GM12878 (cell line): ENCODE measurements at regions not wholly inside any gene's neighbourhood (a gene's known extent, or its start where the extent isn't known, plus 50 kb on each side); places are given as distances from the start of the nearest gene placed in this dataset.

ENCODE experiments used
- BCL11A ChIP-seq: IDR thresholded peaks from 2 replicates; pipeline ENCODE4 v1.6.1; 2011; ENCODE audit warnings: low read depth, low read length
- BHLHE40 ChIP-seq, 2 experiments: fragments of 450-650 bp in 1 of 2; IDR thresholded peaks; 2 replicates each; pipeline ENCODE4 v1.6.1; 2011 to 2017; ENCODE audit warnings: low read depth in 2 of 2, borderline replicate concordance in 1 of 2, improper control_type of control experiment in 1 of 2, low read length in 1 of 2, mild to moderate bottlenecking in 1 of 2
- EP300 ChIP-seq, 2 experiments: fragments of 150-350 bp in 1 of 2; IDR thresholded peaks; 2 replicates each; pipeline ENCODE4 v1.6.1; 2011 to 2012; ENCODE audit warnings: low read depth in 2 of 2, low read length in 2 of 2, borderline replicate concordance in 1 of 2, improper control_type of control experiment in 1 of 2, inconsistent platforms in 1 of 2; ENCODE audit not compliant: control insufficient read depth in 1 of 2
- EZH2 ChIP-seq: IDR thresholded peaks from 2 replicates; pipeline ENCODE4 v1.6.1; 2012; ENCODE audit warnings: low read depth, mild to moderate bottlenecking, control low read depth, inconsistent platforms, low read length, borderline replicate concordance; ENCODE audit not compliant: control insufficient read depth
- GABPA ChIP-seq: IDR thresholded peaks from 2 replicates; pipeline ENCODE4 v1.6.1; 2014; ENCODE audit warnings: antibody characterized with exemption, low read depth, mild to moderate bottlenecking, inconsistent platforms
- GATAD2B ChIP-seq: fragments of 450-650 bp; conservative IDR thresholded peaks from 2 replicates; pipeline ENCODE4 v1.6.1; 2017; ENCODE audit warnings: low read depth, mild to moderate bottlenecking, moderate library complexity
- POLR2A ChIP-seq: IDR thresholded peaks from 2 replicates; pipeline ENCODE4 v1.6.1; 2011; ENCODE audit warnings: low read depth, mild to moderate bottlenecking, low read length
- POLR2AphosphoS5 ChIP-seq: IDR thresholded peaks from 2 replicates; pipeline ENCODE4 v1.6.1; 2011; ENCODE audit warnings: mild to moderate bottlenecking, low read length, inconsistent platforms
- RAD21 ChIP-seq: IDR thresholded peaks from 2 replicates; pipeline ENCODE4 v1.6.1; 2011; ENCODE audit warnings: mild to moderate bottlenecking, low read depth, low read length, moderate library complexity; ENCODE audit not compliant: insufficient read depth
- SMAD5 ChIP-seq: IDR thresholded peaks from 2 replicates; pipeline ENCODE4 v1.6.1; 2016; ENCODE audit warnings: antibody characterized with exemption, low read depth
- SREBF2 ChIP-seq: IDR thresholded peaks from 2 replicates; pipeline ENCODE4 v1.6.1; 2012; ENCODE audit warnings: mild to moderate bottlenecking, low read length
- TF ChIP-seq, protein P1 (sequence below), 3 experiments: IDR thresholded peaks in 2 of 3; conservative IDR thresholded peaks in 1 of 3; 2 replicates each; pipeline ENCODE4 v1.5.1; 2011; ENCODE audit warnings: low read depth in 3 of 3, low read length in 3 of 3, mild to moderate bottlenecking in 3 of 3, control low read depth in 2 of 3, moderate library complexity in 2 of 3, inconsistent platforms in 1 of 3, mixed read lengths in 1 of 3; ENCODE audit not compliant: control insufficient read depth in 2 of 3, insufficient read depth in 1 of 3; ENCODE audit errors: extremely low read depth in 1 of 3

DNA sequence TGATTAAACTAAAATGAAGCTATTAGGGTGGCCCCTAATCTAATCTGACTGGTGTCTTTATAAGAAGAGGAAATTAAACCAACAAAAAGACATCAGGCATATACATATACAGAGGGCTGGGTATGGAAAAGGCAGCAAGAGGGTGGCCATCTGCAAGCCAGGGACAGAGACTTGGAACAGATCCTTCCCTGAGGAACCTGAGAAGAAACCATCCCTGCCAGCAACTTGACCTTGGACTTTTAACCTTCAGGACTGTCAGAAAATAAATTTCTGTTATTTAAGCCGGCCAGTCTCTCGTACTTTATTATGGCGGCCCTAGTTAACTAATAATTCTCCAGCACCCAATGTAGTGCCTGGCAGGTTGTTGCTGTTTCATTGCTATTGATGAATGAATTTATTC is 361.5 kb upstream of the PDGFD start:
- no peak for TF ChIP-seq BCL11A
- TF ChIP-seq GABPA: no peak
- no peak for TF ChIP-seq EZH2
- TF ChIP-seq, protein P1, sequence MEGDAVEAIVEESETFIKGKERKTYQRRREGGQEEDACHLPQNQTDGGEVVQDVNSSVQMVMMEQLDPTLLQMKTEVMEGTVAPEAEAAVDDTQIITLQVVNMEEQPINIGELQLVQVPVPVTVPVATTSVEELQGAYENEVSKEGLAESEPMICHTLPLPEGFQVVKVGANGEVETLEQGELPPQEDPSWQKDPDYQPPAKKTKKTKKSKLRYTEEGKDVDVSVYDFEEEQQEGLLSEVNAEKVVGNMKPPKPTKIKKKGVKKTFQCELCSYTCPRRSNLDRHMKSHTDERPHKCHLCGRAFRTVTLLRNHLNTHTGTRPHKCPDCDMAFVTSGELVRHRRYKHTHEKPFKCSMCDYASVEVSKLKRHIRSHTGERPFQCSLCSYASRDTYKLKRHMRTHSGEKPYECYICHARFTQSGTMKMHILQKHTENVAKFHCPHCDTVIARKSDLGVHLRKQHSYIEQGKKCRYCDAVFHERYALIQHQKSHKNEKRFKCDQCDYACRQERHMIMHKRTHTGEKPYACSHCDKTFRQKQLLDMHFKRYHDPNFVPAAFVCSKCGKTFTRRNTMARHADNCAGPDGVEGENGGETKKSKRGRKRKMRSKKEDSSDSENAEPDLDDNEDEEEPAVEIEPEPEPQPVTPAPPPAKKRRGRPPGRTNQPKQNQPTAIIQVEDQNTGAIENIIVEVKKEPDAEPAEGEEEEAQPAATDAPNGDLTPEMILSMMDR (IDR thresholded peaks at IDR 0.05 in 2 of 3, conservative IDR thresholded peaks at IDR 0.05 in 1 of 3; ENCODE audit: control insufficient read depth in 2 of 3, extremely low read depth in 1 of 3, insufficient read depth in 1 of 3, low read depth in 3 of 3, low read length in 3 of 3): no peak
- no peak for TF ChIP-seq POLR2A
- no peak for TF ChIP-seq BHLHE40 (IDR thresholded peaks at IDR 0.05; ENCODE audit: borderline replicate concordance in 1 of 2, low read depth in 2 of 2, low read length in 1 of 2)
- TF ChIP-seq RAD21: no peak
- no peak for TF ChIP-seq SREBF2
- TF ChIP-seq SMAD5: no peak
- no peak for TF ChIP-seq EP300 (IDR thresholded peaks at IDR 0.05; ENCODE audit: borderline replicate concordance in 1 of 2, control insufficient read depth in 1 of 2, low read depth in 2 of 2, low read length in 2 of 2)
- TF ChIP-seq POLR2AphosphoS5: no peak
- TF ChIP-seq GATAD2B: no peak
